Trophoblast cell (in vitro differentiated cells and primary cell): ENCODE measurements at regions not wholly inside any gene's neighbourhood (a gene's known extent, or its start where the extent isn't known, plus 50 kb on each side); places are given as distances from the start of the nearest gene placed in this dataset.

ENCODE experiments used
- DNase-seq, 2 donors: peaks; one replicate each; pipeline ENCODE4 v3.0.0-alpha.2; 2016
- H2AFZ ChIP-seq: 2 replicates; pipeline ENCODE4 v1.6.1; 2013; ENCODE audit warnings: low read length, moderate library complexity, mild to moderate bottlenecking; ENCODE audit not compliant: insufficient read depth, poor library complexity
- H2AK5ac ChIP-seq: 2 replicates; pipeline ENCODE4 v1.6.1; 2013; ENCODE audit warnings: mild to moderate bottlenecking, low read length
- H2BK120ac ChIP-seq: 2 replicates; pipeline ENCODE4 v1.6.1; 2013; ENCODE audit warnings: low read length, mild to moderate bottlenecking, moderate library complexity; ENCODE audit not compliant: insufficient read depth, poor library complexity
- H2BK12ac ChIP-seq: 2 replicates; pipeline ENCODE4 v1.6.1; 2013; ENCODE audit warnings: mild to moderate bottlenecking, low read length, moderate library complexity
- H2BK5ac ChIP-seq: 2 replicates; pipeline ENCODE4 v1.6.1; 2013; ENCODE audit warnings: low read length, low read depth, moderate library complexity, mild to moderate bottlenecking; ENCODE audit not compliant: poor library complexity
- H3K14ac ChIP-seq: 2 replicates; pipeline ENCODE4 v1.6.1; 2013; ENCODE audit warnings: mild to moderate bottlenecking, low read length
- H3K18ac ChIP-seq: 2 replicates; pipeline ENCODE4 v1.6.1; 2013; ENCODE audit warnings: mild to moderate bottlenecking, low read length
- H3K23ac ChIP-seq: 2 replicates; pipeline ENCODE4 v1.6.1; 2013; ENCODE audit warnings: low read length
- H3K27ac ChIP-seq: 2 replicates; pipeline ENCODE4 v1.5.1; 2013; ENCODE audit warnings: low read depth, mild to moderate bottlenecking, inconsistent platforms, low read length, moderate library complexity
- H3K27me3 ChIP-seq: 2 replicates; pipeline ENCODE4 v1.6.1; 2013; ENCODE audit warnings: inconsistent platforms, mild to moderate bottlenecking, low read length, moderate library complexity; ENCODE audit not compliant: insufficient read depth
- H3K36me3 ChIP-seq, 2 experiments: 1 replicate in 1 of 2; 2 replicates in 1 of 2; pipeline ENCODE4 v1.6.1; 2013; ENCODE audit warnings: low read length in 2 of 2, mild to moderate bottlenecking in 2 of 2, moderate library complexity in 1 of 2; ENCODE audit not compliant: insufficient read depth in 2 of 2, control insufficient read depth in 1 of 2
- H3K4ac ChIP-seq: 2 replicates; pipeline ENCODE4 v1.6.1; 2013; ENCODE audit warnings: low read depth, mild to moderate bottlenecking, low read length, moderate library complexity
- H3K4me1 ChIP-seq, 2 experiments: 1 replicate in 1 of 2; 2 replicates in 1 of 2; pipeline ENCODE4 v1.6.1; 2013; ENCODE audit warnings: low read length in 2 of 2, mild to moderate bottlenecking in 2 of 2, moderate library complexity in 1 of 2; ENCODE audit not compliant: insufficient read depth in 2 of 2, control insufficient read depth in 1 of 2
- H3K4me2 ChIP-seq: 2 replicates; pipeline ENCODE4 v1.6.1; 2013; ENCODE audit warnings: inconsistent platforms, mild to moderate bottlenecking, low read length, moderate library complexity
- H3K4me3 ChIP-seq: 2 replicates; pipeline ENCODE4 v1.5.1; 2013; ENCODE audit warnings: mild to moderate bottlenecking, low read depth, low read length, inconsistent platforms
- H3K79me1 ChIP-seq: one replicate; pipeline ENCODE4 v1.6.1; 2013; ENCODE audit warnings: low read length
- H3K79me2 ChIP-seq: 2 replicates; pipeline ENCODE4 v1.6.1; 2013; ENCODE audit warnings: low read length, mild to moderate bottlenecking; ENCODE audit not compliant: control insufficient read depth, insufficient read depth, poor library complexity
- H3K9ac ChIP-seq: 2 replicates; pipeline ENCODE4 v1.6.1; 2013; ENCODE audit warnings: mild to moderate bottlenecking, low read length
- H3K9me3 ChIP-seq: 2 replicates; pipeline ENCODE4 v1.6.1; 2013; ENCODE audit warnings: low read depth, mild to moderate bottlenecking, control low read depth, inconsistent platforms, low read length; ENCODE audit not compliant: insufficient read depth
- H4K12ac ChIP-seq: 2 replicates; pipeline ENCODE4 v1.6.1; 2013; ENCODE audit warnings: low read depth, mild to moderate bottlenecking, low read length, moderate library complexity
- H4K8ac ChIP-seq: 2 replicates; pipeline ENCODE4 v1.6.1; 2013; ENCODE audit warnings: low read depth, mild to moderate bottlenecking, low read length, moderate library complexity
- H4K91ac ChIP-seq: one replicate; pipeline ENCODE4 v1.6.1; 2013; ENCODE audit warnings: low read depth, mild to moderate bottlenecking, low read length, moderate library complexity
- WGBS: extraction: QIAGEN DNeasy Blood & Tissue Kit; methylation state at CpG from one replicate; pipeline ENCODE4 v1.1.7; 2013; ENCODE audit warnings: missing lambda C conversion rate; ENCODE audit not compliant: insufficient read length, insufficient coverage; ENCODE audit errors: extremely low coverage; 5-methylcytosine and 5-hydroxymethylcytosine counted together

- no peak overlapping the region for H3K18ac ChIP-seq
- no peaks in the 10 kb centered on the region for H3K9me3 ChIP-seq
- no peak overlapping the region for H4K8ac ChIP-seq
- H3K4me2 ChIP-seq = no peak overlapping the region
- H3K36me3 ChIP-seq = no peaks in the 10 kb centered on the region
- no peaks in the 10 kb centered on the region for H3K79me1 ChIP-seq
- no peak overlapping the region for H4K12ac ChIP-seq
- no peaks in the 10 kb centered on the region for H3K79me2 ChIP-seq
- no peaks in the 10 kb centered on the region for H3K27me3 ChIP-seq
- H2AK5ac ChIP-seq = no peak overlapping the region
- H3K4me1 ChIP-seq = no peaks in the 10 kb centered on the region
- no peak overlapping the region for H3K9ac ChIP-seq
- no peak overlapping the region for H4K91ac ChIP-seq
- no peak overlapping the region for H3K4ac ChIP-seq
- no peak overlapping the region for H2AFZ ChIP-seq
- H3K4me3 ChIP-seq = no peak overlapping the region
- WGBS = no CpG with 5 or more reads among the region's 3 CpGs
- no peak overlapping the region for H3K23ac ChIP-seq
- no peak overlapping the region for H2BK12ac ChIP-seq
- H3K27ac ChIP-seq = no peak overlapping the region
- no peak overlapping the region for H2BK5ac ChIP-seq
- no peak for DNase-seq
- no peak overlapping the region for H2BK120ac ChIP-seq
- H3K14ac ChIP-seq = no peak overlapping the region
These were observed 192.5 kb upstream of the NPVF start for GRCh38 chr7:25420771-25421170.

GRCh38 chr7:25424113-25424512 lies 195.8 kb upstream of the NPVF start:
- no peak overlapping the region for H4K12ac ChIP-seq
- no peaks in the 10 kb centered on the region for H3K27me3 ChIP-seq
- no peak overlapping the region for H3K4me3 ChIP-seq
- no peak overlapping the region for H3K23ac ChIP-seq
- no peaks in the 10 kb centered on the region for H3K79me2 ChIP-seq
- H3K79me1 ChIP-seq = no peaks in the 10 kb centered on the region
- H4K91ac ChIP-seq = no peak overlapping the region
- no peak overlapping the region for H3K18ac ChIP-seq
- H3K9ac ChIP-seq = no peak overlapping the region
- H2BK5ac ChIP-seq = no peak overlapping the region
- no peak overlapping the region for H3K4me2 ChIP-seq
- no peak overlapping the region for H2AK5ac ChIP-seq
- no peak overlapping the region for H4K8ac ChIP-seq
- H3K27ac ChIP-seq = no peak overlapping the region
- H3K9me3 ChIP-seq = no peaks in the 10 kb centered on the region
- H2BK120ac ChIP-seq = no peak overlapping the region
- no peak for DNase-seq
- no peak overlapping the region for H2BK12ac ChIP-seq
- no peaks in the 10 kb centered on the region for H3K4me1 ChIP-seq
- WGBS = no CpG with 5 or more reads among the region's 2 CpGs
- H2AFZ ChIP-seq = no peak overlapping the region
- no peak overlapping the region for H3K4ac ChIP-seq
- no peaks in the 10 kb centered on the region for H3K36me3 ChIP-seq
- no peak overlapping the region for H3K14ac ChIP-seq

GRCh38 chr7:25424855-25425254 lies 196.6 kb upstream of the NPVF start:
- H3K9me3 ChIP-seq = no peaks in the 10 kb centered on the region
- DNase-seq = no peak
- H3K27me3 ChIP-seq = no peaks in the 10 kb centered on the region
- no peak overlapping the region for H4K91ac ChIP-seq
- H3K4me1 ChIP-seq = peaks cover 0 to 2% of the 10 kb centered on the region in 2 experiments
- no peak overlapping the region for H3K4ac ChIP-seq
- H3K23ac ChIP-seq = no peak overlapping the region
- H3K79me1 ChIP-seq = no peaks in the 10 kb centered on the region
- H2AK5ac ChIP-seq = no peak overlapping the region
- H4K12ac ChIP-seq = no peak overlapping the region
- no peak overlapping the region for H2BK12ac ChIP-seq
- H3K9ac ChIP-seq = no peak overlapping the region
- H3K4me3 ChIP-seq = no peak overlapping the region
- no CpG with 5 or more reads among the region's 5 CpGs for WGBS
- H3K36me3 ChIP-seq = no peaks in the 10 kb centered on the region
- no peak overlapping the region for H3K4me2 ChIP-seq
- H3K14ac ChIP-seq = no peak overlapping the region
- H3K18ac ChIP-seq = no peak overlapping the region
- H4K8ac ChIP-seq = no peak overlapping the region
- no peak overlapping the region for H2BK120ac ChIP-seq
- no peak overlapping the region for H3K27ac ChIP-seq
- H2AFZ ChIP-seq = no peak overlapping the region
- no peaks in the 10 kb centered on the region for H3K79me2 ChIP-seq
- H2BK5ac ChIP-seq = no peak overlapping the region

GRCh38 chr7:25427721-25428120 lies 199.4 kb upstream of the NPVF start:
- Histone ChIP-seq H2AK5ac (no peak overlapping the region), H4K8ac (no peak overlapping the region), H2AFZ (no peak overlapping the region), H2BK12ac (no peak overlapping the region), H2BK5ac (no peak overlapping the region), H3K14ac (no peak overlapping the region), H3K4me3 (no peak overlapping the region), H3K9ac (no peak overlapping the region), H3K27ac (no peak overlapping the region), H2BK120ac (no peak overlapping the region), H4K91ac (no peak overlapping the region), H3K27me3 (no peaks in the 10 kb centered on the region), H3K18ac (no peak overlapping the region), H3K36me3 (no peaks in the 10 kb centered on the region), H3K9me3 (no peaks in the 10 kb centered on the region), H3K4me2 (no peak overlapping the region), H3K23ac (no peak overlapping the region), H4K12ac (no peak overlapping the region), H3K4me1 (peaks cover 0 to 2% of the 10 kb centered on the region in 2 experiments), H3K79me2 (no peaks in the 10 kb centered on the region), H3K4ac (no peak overlapping the region), H3K79me1 (no peaks in the 10 kb centered on the region)
- WGBS = no CpG with 5 or more reads among the region's 1 CpG
- DNase-seq = no peak
